ENCODE measurements at regions not wholly inside any gene's neighbourhood (a gene's known extent, or its start where the extent isn't known, plus 50 kb on each side); places are given as distances from the start of the nearest gene placed in this dataset.

GRCh38 chr18:78757014-78757413 lies 222.6 kb upstream of the SALL3 start:
- Mint-ChIP-seq H3K27me3 (peaks cover 0 to 13% (median 5%) of the 10 kb centered on the region in 5 donors), H3K4me3 (no peak overlapping the region), H3K9me3 (peaks cover 0 to 8% (median 1%) of the 10 kb centered on the region in 11 donors), H3K4me1 (no peaks in the 10 kb centered on the region), H3K36me3 (no peaks in the 10 kb centered on the region), H3K27ac (no peak overlapping the region)
- Histone ChIP-seq H3K27ac (ENCODE audit: low read depth, low read length) (no peak overlapping the region), H3K4me3 (ENCODE audit: low read length) (no peak overlapping the region), H3K36me3 (ENCODE audit: control insufficient read depth in 2 of 3, insufficient read depth in 3 of 3, low read length in 3 of 3) (no peaks in the 10 kb centered on the region), H3K4me1 (ENCODE audit: control insufficient read depth in 2 of 2, insufficient read depth in 2 of 2, low read length in 2 of 2) (no peaks in the 10 kb centered on the region), H3K9me3 (ENCODE audit: control insufficient read depth in 2 of 3, low read length in 3 of 3) (no peaks in the 10 kb centered on the region), H3K27me3 (ENCODE audit: control insufficient read depth in 2 of 2, insufficient read depth in 2 of 2, low read length in 2 of 2) (no peaks in the 10 kb centered on the region)
- ATAC-seq (no peak), DNase-seq (no peak)
- intact Hi-C loops (cut with micrococcal nuclease), result no loop called here
- CTCF ChIA-PET, result no interaction called here
- POLR2A ChIA-PET, result no interaction called here

DNA sequence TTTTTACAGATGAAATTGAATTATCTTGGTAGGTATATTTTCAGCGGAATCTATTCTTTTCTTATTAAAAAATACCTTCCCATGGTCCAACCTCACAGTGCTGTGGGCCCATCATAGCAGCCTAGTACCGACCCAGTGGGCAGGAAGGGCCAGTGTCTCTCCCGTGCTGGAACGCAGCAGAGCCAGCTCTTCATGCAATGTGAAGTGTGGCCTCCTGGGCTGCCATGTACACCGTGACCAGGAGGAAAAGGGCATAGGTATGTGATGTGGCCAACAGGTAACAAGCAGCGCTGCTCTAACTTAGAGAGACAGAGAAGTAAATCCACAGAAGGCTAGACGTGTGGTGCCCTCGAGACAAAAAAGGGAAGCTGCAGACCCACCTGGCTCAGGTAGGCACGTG lies 221.1 kb upstream of the SALL3 start:
- ATAC-seq, result no peak
- H3K4me1 ChIP-seq (ENCODE audit: control insufficient read depth in 2 of 2, insufficient read depth in 2 of 2, low read length in 2 of 2), result no peaks in the 10 kb centered on the region
- H3K4me3 Mint-ChIP-seq, result no peak overlapping the region
- peaks cover 0 to 6% (median 0%) of the 10 kb centered on the region in 5 donors for H3K27me3 Mint-ChIP-seq
- H3K4me3 ChIP-seq (ENCODE audit: low read length), result no peak overlapping the region
- no peaks in the 10 kb centered on the region for H3K36me3 Mint-ChIP-seq
- H3K27ac ChIP-seq (ENCODE audit: low read depth, low read length), result no peak overlapping the region
- no peaks in the 10 kb centered on the region for H3K4me1 Mint-ChIP-seq
- intact Hi-C loops (cut with micrococcal nuclease), result no loop called here
- H3K27me3 ChIP-seq (ENCODE audit: control insufficient read depth in 2 of 2, insufficient read depth in 2 of 2, low read length in 2 of 2), result no peaks in the 10 kb centered on the region
- DNase-seq, result no peak
- H3K9me3 Mint-ChIP-seq, result peaks cover 0 to 18% (median 5%) of the 10 kb centered on the region in 11 donors
- H3K27ac Mint-ChIP-seq, result no peak overlapping the region
- ChIA-PET POLR2A (no interaction called here), CTCF (no interaction called here)
- H3K36me3 ChIP-seq (ENCODE audit: control insufficient read depth in 2 of 3, insufficient read depth in 3 of 3, low read length in 3 of 3), result no peaks in the 10 kb centered on the region
- H3K9me3 ChIP-seq (ENCODE audit: control insufficient read depth in 2 of 3, low read length in 3 of 3), result no peaks in the 10 kb centered on the region

GRCh38 chr18:78762753-78763152 lies 216.9 kb upstream of the SALL3 start:
- H3K9me3 Mint-ChIP-seq, result peaks cover 0 to 18% (median 5%) of the 10 kb centered on the region in 11 donors
- Histone ChIP-seq H3K27ac (ENCODE audit: low read depth, low read length) (no peak overlapping the region), H3K4me1 (ENCODE audit: control insufficient read depth in 2 of 2, insufficient read depth in 2 of 2, low read length in 2 of 2) (no peaks in the 10 kb centered on the region), H3K4me3 (ENCODE audit: low read length) (no peak overlapping the region), H3K9me3 (ENCODE audit: control insufficient read depth in 2 of 3, low read length in 3 of 3) (no peaks in the 10 kb centered on the region), H3K36me3 (ENCODE audit: control insufficient read depth in 2 of 3, insufficient read depth in 3 of 3, low read length in 3 of 3) (no peaks in the 10 kb centered on the region), H3K27me3 (ENCODE audit: control insufficient read depth in 2 of 2, insufficient read depth in 2 of 2, low read length in 2 of 2) (no peaks in the 10 kb centered on the region)
- peaks cover 0 to under 1% (median 0%) of the 10 kb centered on the region in 5 donors for H3K27me3 Mint-ChIP-seq
- H3K4me1 Mint-ChIP-seq, result no peaks in the 10 kb centered on the region
- no peak overlapping the region for H3K4me3 Mint-ChIP-seq
- H3K27ac Mint-ChIP-seq, result no peak overlapping the region
- ChIA-PET CTCF (no interaction called here), POLR2A (no interaction called here)
- ATAC-seq (no peak), DNase-seq (no peak)
- intact Hi-C loops (cut with micrococcal nuclease), result no loop called here
- no peaks in the 10 kb centered on the region for H3K36me3 Mint-ChIP-seq

DNA sequence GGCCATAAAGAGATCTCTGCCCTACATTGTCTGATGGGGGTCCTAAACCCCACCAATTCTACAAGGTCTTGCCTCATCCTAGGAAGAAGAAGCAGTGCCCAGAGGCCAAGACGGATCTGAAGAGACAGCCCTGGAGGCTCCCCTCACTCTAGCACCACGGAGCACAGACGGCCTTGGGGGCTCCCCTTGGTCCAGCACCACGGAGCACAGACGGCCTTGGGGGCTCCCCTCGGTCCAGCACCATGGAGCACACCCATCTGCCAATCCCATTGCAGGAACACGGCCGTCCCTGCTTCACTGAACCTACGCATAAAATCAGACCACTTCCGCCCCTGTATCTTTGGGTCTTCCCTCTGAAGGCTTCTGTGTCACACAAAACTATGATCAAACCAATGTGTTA lies 215.1 kb upstream of the SALL3 start:
- ChIA-PET CTCF (no interaction called here), POLR2A (no interaction called here)
- Histone ChIP-seq H3K4me3 (ENCODE audit: low read length) (no peak overlapping the region), H3K27ac (ENCODE audit: low read depth, low read length) (no peak overlapping the region), H3K9me3 (ENCODE audit: control insufficient read depth in 2 of 3, low read length in 3 of 3) (no peaks in the 10 kb centered on the region), H3K27me3 (ENCODE audit: control insufficient read depth in 2 of 2, insufficient read depth in 2 of 2, low read length in 2 of 2) (no peaks in the 10 kb centered on the region), H3K36me3 (ENCODE audit: control insufficient read depth in 2 of 3, insufficient read depth in 3 of 3, low read length in 3 of 3) (no peaks in the 10 kb centered on the region), H3K4me1 (ENCODE audit: control insufficient read depth in 2 of 2, insufficient read depth in 2 of 2, low read length in 2 of 2) (no peaks in the 10 kb centered on the region)
- H3K36me3 Mint-ChIP-seq, result no peaks in the 10 kb centered on the region
- no peak overlapping the region for H3K4me3 Mint-ChIP-seq
- no peak overlapping the region for H3K27ac Mint-ChIP-seq
- peaks cover 0 to 6% (median 0%) of the 10 kb centered on the region in 5 donors for H3K27me3 Mint-ChIP-seq
- peaks cover 0 to 18% (median 5%) of the 10 kb centered on the region in 11 donors for H3K9me3 Mint-ChIP-seq
- intact Hi-C loops (cut with micrococcal nuclease), result no loop called here
- no peak for DNase-seq
- no peaks in the 10 kb centered on the region for H3K4me1 Mint-ChIP-seq
- ATAC-seq, result no peak

- Mint-ChIP-seq H3K36me3 (no peaks in the 10 kb centered on the region), H3K27ac (no peak overlapping the region), H3K4me3 (no peak overlapping the region), H3K4me1 (no peaks in the 10 kb centered on the region), H3K27me3 (peaks cover 0 to 12% (median 0%) of the 10 kb centered on the region in 5 donors), H3K9me3 (peaks cover 0 to 16% (median 5%) of the 10 kb centered on the region in 11 donors)
- CTCF ChIA-PET, result no interaction called here
- DNase-seq (no peak), ATAC-seq (no peak)
- H3K36me3 ChIP-seq (ENCODE audit: control insufficient read depth in 2 of 3, insufficient read depth in 3 of 3, low read length in 3 of 3), result no peaks in the 10 kb centered on the region
- H3K4me3 ChIP-seq (ENCODE audit: low read length), result no peak overlapping the region
- H3K27me3 ChIP-seq (ENCODE audit: control insufficient read depth in 2 of 2, insufficient read depth in 2 of 2, low read length in 2 of 2), result no peaks in the 10 kb centered on the region
- H3K4me1 ChIP-seq (ENCODE audit: control insufficient read depth in 2 of 2, insufficient read depth in 2 of 2, low read length in 2 of 2), result no peaks in the 10 kb centered on the region
- no peak overlapping the region for H3K27ac ChIP-seq (ENCODE audit: low read depth, low read length)
- POLR2A ChIA-PET, result no interaction called here
- intact Hi-C loops (cut with micrococcal nuclease), result no loop called here
- no peaks in the 10 kb centered on the region for H3K9me3 ChIP-seq (ENCODE audit: control insufficient read depth in 2 of 3, low read length in 3 of 3)
Measured at GRCh38 chr18:78765142-78765541, 214.5 kb upstream of the SALL3 start.

- ChIA-PET POLR2A (no interaction called here), CTCF (no interaction called here)
- Mint-ChIP-seq H3K27ac (no peak overlapping the region), H3K4me3 (no peak overlapping the region), H3K4me1 (no peaks in the 10 kb centered on the region), H3K9me3 (peaks cover 0 to 10% (median 3%) of the 10 kb centered on the region in 11 donors), H3K36me3 (no peaks in the 10 kb centered on the region), H3K27me3 (peaks cover 0 to 15% (median 0%) of the 10 kb centered on the region in 5 donors)
- ATAC-seq (no peak), DNase-seq (no peak)
- intact Hi-C loops (cut with micrococcal nuclease), result no loop called here
- Histone ChIP-seq H3K4me1 (ENCODE audit: control insufficient read depth in 2 of 2, insufficient read depth in 2 of 2, low read length in 2 of 2) (no peaks in the 10 kb centered on the region), H3K27me3 (ENCODE audit: control insufficient read depth in 2 of 2, insufficient read depth in 2 of 2, low read length in 2 of 2) (no peaks in the 10 kb centered on the region), H3K36me3 (ENCODE audit: control insufficient read depth in 2 of 3, insufficient read depth in 3 of 3, low read length in 3 of 3) (no peaks in the 10 kb centered on the region), H3K27ac (ENCODE audit: low read depth, low read length) (no peak overlapping the region), H3K9me3 (ENCODE audit: control insufficient read depth in 2 of 3, low read length in 3 of 3) (no peaks in the 10 kb centered on the region), H3K4me3 (ENCODE audit: low read length) (no peak overlapping the region)
Measured at GRCh38 chr18:78765637-78766281, 213.9 kb upstream of the SALL3 start.

DNA sequence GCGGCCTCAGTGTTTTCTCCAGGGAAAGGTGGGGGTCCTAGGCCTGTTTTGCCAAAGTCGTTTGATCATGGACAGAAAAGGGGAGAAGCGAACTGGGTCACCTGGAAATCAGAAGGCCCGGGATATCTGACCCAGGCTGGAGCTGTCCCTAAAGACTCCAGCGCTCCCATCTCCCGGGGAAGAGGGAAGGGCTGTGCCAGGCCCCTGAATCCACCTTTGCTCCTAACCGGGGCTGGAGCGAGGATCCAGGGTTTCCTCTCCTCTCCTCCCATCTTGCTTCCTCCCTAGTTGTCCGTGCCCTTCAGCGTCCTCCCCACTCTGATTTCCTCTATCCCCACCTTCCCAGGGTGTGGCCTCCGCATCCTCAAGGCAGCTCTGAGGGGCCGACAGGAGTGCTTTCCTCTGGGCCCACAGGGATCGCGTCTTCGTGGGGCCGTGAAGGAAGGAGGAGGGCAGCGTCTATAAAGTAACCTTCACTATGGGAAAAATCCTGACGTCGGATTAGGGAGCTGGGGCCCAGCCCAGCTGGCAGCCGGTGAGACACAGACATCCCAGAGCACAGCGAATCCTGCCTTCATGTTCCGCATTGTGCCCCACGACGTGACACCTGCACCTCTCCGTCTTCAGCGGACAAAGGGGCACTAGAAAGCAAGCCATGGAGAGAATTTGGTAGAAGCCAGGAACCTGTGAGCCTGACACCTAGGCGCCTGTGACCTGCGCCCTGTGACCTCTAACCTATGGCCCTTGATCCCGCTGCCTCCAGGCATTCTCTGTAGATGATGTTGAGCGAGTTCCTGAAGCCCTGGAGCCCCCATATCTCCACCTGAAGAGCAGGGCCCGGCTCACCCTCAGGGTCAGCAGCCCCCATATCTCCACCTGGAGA lies 212.7 kb upstream of the SALL3 start:
- H3K36me3 ChIP-seq (ENCODE audit: control insufficient read depth in 2 of 3, insufficient read depth in 3 of 3, low read length in 3 of 3), result no peaks in the 10 kb centered on the region
- ChIA-PET POLR2A (no interaction called here), CTCF (no interaction called here)
- H3K4me3 Mint-ChIP-seq, result no peak overlapping the region
- DNase-seq (no peak), ATAC-seq (no peak)
- peaks cover 0 to 19% (median 0%) of the 10 kb centered on the region in 5 donors for H3K27me3 Mint-ChIP-seq
- H3K4me3 ChIP-seq (ENCODE audit: low read length), result no peak overlapping the region
- intact Hi-C loops (cut with micrococcal nuclease), result no loop called here
- H3K9me3 ChIP-seq (ENCODE audit: control insufficient read depth in 2 of 3, low read length in 3 of 3), result no peaks in the 10 kb centered on the region
- peaks cover 0 to 10% (median 3%) of the 10 kb centered on the region in 11 donors for H3K9me3 Mint-ChIP-seq
- H3K36me3 Mint-ChIP-seq, result no peaks in the 10 kb centered on the region
- H3K4me1 ChIP-seq (ENCODE audit: control insufficient read depth in 2 of 2, insufficient read depth in 2 of 2, low read length in 2 of 2), result no peaks in the 10 kb centered on the region
- no peak overlapping the region for H3K27ac Mint-ChIP-seq
- no peak overlapping the region for H3K27ac ChIP-seq (ENCODE audit: low read depth, low read length)
- no peaks in the 10 kb centered on the region for H3K27me3 ChIP-seq (ENCODE audit: control insufficient read depth in 2 of 2, insufficient read depth in 2 of 2, low read length in 2 of 2)
- H3K4me1 Mint-ChIP-seq, result no peaks in the 10 kb centered on the region
